IPS-18a (cell line): ENCODE measurements at regions not wholly inside any gene's neighbourhood (a gene's known extent, or its start where the extent isn't known, plus 50 kb on each side); places are given as distances from the start of the nearest gene placed in this dataset.

Source experiments
- H3K27ac ChIP-seq: one replicate; pipeline ENCODE4 v1.5.1; 2013; ENCODE audit warnings: low read length
- H3K27me3 ChIP-seq: one replicate; pipeline ENCODE4 v1.6.1; 2013; ENCODE audit warnings: mild to moderate bottlenecking, low read length; ENCODE audit not compliant: control insufficient read depth, insufficient read depth
- H3K36me3 ChIP-seq: one replicate; pipeline ENCODE4 v1.6.1; 2013; ENCODE audit warnings: low read depth, low read length; ENCODE audit not compliant: control insufficient read depth
- H3K4me1 ChIP-seq: one replicate; pipeline ENCODE4 v1.6.1; 2013; ENCODE audit warnings: low read depth, low read length; ENCODE audit not compliant: control insufficient read depth
- H3K4me3 ChIP-seq: one replicate; pipeline ENCODE4 v1.5.1; 2013; ENCODE audit warnings: low read length
- H3K9ac ChIP-seq: one replicate; pipeline ENCODE4 v1.6.1; 2013; ENCODE audit warnings: mild to moderate bottlenecking, low read length, moderate library complexity
- H3K9me3 ChIP-seq: one replicate; pipeline ENCODE4 v1.6.1; 2013; ENCODE audit warnings: low read depth, low read length; ENCODE audit not compliant: control insufficient read depth

DNA sequence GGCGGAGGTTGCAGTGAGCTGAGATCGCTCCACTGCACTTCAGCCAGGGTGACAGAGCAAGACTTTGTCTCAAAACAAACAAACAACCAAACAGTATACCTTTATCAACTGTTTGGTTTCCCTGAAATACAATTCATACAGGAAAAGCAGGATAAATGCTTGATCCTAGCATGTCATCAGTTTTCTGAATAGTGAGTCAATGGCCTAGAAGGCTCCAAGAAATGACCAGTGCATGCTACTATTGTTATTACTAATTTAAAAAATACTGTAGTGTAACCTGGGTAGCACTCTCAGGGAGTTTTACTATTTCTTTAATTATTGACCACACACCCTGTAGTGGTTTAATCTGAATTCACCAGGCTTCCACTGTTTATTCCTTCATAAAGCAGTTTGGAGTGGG is 101.0 kb upstream of the PTPN3 start:
- H3K27me3 ChIP-seq: no peaks in the 10 kb centered on the region
- H3K9ac ChIP-seq: no peak overlapping the region
- no peaks in the 10 kb centered on the region for H3K36me3 ChIP-seq
- H3K9me3 ChIP-seq: no peaks in the 10 kb centered on the region
- H3K27ac ChIP-seq: no peak overlapping the region
- H3K4me1 ChIP-seq: no peaks in the 10 kb centered on the region
- H3K4me3 ChIP-seq: no peak overlapping the region

DNA sequence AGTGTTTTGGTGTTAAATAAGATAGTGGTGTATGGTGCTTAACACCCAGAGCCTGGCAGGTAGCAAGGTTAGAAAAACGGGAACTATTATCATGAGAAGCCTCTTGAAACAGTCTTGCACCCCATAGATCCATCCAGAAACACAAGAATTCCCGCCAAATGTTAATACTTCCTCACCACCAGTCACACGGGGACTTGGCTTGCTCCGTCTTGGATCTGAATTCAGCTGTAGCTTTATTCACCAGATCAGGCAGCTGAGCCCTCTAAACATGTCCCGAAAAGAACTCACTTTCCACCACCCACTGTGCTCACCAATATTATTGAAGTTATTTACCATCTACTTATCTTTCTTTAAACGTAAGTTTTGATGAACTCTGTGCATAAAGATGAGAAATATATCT is 101.6 kb upstream of the PTPN3 start:
- no peaks in the 10 kb centered on the region for H3K4me1 ChIP-seq
- H3K4me3 ChIP-seq: no peak overlapping the region
- no peak overlapping the region for H3K9ac ChIP-seq
- H3K36me3 ChIP-seq: no peaks in the 10 kb centered on the region
- H3K27me3 ChIP-seq: no peaks in the 10 kb centered on the region
- no peak overlapping the region for H3K27ac ChIP-seq
- H3K9me3 ChIP-seq: no peaks in the 10 kb centered on the region

DNA sequence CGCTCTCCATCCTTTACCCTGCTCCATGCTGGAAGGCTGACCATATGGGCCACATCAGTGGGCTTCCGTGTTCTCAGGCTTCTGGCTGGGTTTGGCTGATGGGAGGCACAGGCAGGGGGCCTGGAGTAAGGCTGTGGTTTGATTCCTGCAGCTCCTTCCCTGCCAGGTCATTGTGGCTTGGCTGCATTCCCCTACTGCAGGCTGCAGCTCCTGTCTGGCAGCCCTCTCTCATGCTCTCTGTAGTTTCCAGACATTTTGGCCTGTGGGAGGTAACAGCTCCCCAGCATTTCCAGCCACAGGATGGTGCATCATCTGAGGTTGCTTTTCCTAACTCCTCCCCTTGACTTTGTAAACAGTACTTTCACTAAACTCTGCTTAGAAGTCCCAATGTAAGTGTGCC is 102.0 kb upstream of the PTPN3 start:
- H3K27ac ChIP-seq: no peak overlapping the region
- H3K4me3 ChIP-seq: no peak overlapping the region
- H3K9me3 ChIP-seq: no peaks in the 10 kb centered on the region
- no peaks in the 10 kb centered on the region for H3K36me3 ChIP-seq
- H3K4me1 ChIP-seq: no peaks in the 10 kb centered on the region
- no peaks in the 10 kb centered on the region for H3K27me3 ChIP-seq
- H3K9ac ChIP-seq: no peak overlapping the region

DNA sequence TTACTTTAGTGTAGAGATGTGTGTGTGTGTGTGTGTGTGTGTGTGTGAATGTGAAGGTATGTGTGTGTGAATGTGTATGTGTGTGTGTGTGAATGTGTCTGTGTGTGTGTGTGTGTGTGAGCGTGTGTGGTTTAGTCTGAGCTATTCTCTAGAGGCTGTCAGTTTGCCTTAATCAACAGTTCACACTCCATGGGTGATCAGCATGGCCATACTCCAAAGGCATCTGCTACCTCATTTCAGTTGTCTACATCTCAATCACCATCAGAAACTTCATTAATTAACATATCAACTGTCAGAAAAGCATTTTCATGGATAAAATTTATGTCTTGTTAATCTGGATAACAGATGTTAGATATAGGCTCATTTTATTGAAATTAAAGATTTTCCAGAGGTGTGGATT is 103.1 kb upstream of the PTPN3 start:
- Histone ChIP-seq H3K4me3 (no peak overlapping the region), H3K9me3 (no peaks in the 10 kb centered on the region), H3K27ac (no peak overlapping the region), H3K36me3 (no peaks in the 10 kb centered on the region), H3K9ac (no peak overlapping the region), H3K27me3 (no peaks in the 10 kb centered on the region), H3K4me1 (no peaks in the 10 kb centered on the region)

DNA sequence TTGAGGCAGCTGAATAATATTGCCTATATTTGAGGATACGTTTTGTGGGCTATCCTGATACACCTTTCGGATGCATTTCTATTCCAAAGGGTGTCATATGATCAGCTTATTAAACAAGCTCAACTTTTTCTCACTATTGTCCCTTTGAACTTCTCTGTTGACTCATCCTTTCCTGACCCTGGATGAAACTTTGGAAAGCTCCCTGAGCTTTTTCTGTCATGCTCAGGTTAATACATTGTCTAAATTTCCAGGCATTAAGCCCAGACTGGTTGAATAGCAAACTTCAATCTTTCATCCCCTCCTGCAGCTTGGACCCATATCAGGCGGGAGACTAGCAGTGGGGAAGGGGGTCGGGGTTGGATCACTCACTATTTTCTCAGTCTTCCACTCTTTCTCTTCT is 104.9 kb upstream of the PTPN3 start:
- Histone ChIP-seq H3K36me3 (no peaks in the 10 kb centered on the region), H3K4me1 (no peaks in the 10 kb centered on the region), H3K9me3 (no peaks in the 10 kb centered on the region), H3K4me3 (no peak overlapping the region), H3K27ac (no peak overlapping the region), H3K27me3 (no peaks in the 10 kb centered on the region), H3K9ac (no peak overlapping the region)

DNA sequence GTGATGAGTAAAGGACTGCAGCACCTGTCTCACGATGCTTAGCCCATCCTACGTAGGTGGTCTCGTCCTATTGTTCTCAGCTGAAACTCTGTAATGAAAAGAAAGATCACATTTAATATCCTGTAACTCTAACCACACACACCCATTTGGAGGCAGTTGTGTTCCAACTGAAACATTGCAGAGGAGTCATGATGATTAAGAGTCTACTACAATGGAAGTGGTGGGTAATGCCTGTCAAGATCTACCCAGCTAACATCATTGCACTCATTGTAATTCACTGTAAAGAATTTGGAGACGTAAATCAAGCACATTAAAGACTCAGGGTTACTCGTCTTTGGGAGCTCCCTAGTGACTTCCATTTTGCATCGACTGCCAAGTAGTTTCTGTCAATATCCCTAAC is 106.0 kb upstream of the PTPN3 start:
- Histone ChIP-seq H3K36me3 (no peaks in the 10 kb centered on the region), H3K9ac (no peak overlapping the region), H3K4me3 (no peak overlapping the region), H3K9me3 (no peaks in the 10 kb centered on the region), H3K4me1 (no peaks in the 10 kb centered on the region), H3K27ac (no peak overlapping the region), H3K27me3 (no peaks in the 10 kb centered on the region)

DNA sequence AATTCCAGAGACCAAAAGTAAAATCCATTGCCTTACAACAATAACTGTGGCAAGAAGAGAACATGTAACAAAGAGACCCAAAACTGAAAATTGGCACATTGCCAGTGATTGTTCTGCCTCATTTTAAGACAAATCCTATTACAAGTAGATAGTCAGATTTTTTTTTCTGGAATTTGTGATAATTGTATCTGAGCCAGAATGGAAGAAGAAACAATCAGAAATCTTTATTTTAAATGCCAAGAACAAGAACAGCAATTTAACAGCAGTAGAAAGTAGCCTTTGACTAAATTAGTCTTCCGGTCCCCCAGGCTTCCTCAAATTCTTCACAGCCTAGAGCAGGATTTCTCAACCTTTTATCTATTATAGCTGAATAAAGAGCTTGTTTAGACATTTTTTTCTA is 106.7 kb upstream of the PTPN3 start:
- no peaks in the 10 kb centered on the region for H3K9me3 ChIP-seq

DNA sequence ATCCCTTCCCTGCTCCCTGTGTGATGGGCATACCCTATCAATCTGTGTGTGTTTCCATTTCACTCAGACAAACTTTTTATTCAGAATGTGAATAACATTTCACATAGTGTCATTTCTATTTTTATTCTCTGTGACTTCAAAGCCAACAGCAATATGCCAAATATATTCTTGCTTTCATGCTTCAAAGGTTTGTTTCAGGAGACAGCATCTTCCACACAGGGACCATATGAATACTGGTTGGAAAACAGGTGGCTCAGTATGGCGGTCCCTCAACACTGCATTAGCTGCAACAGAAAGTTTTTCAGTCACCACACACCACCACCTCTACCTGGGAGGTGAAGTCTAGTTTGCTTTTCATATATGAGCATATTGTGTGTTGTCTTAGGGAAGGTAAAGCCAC is 111.0 kb upstream of the PTPN3 start:
- no peaks in the 10 kb centered on the region for H3K9me3 ChIP-seq
- no peak overlapping the region for H3K9ac ChIP-seq
- no peaks in the 10 kb centered on the region for H3K4me1 ChIP-seq
- H3K4me3 ChIP-seq: no peak overlapping the region
- H3K27me3 ChIP-seq: no peaks in the 10 kb centered on the region
- no peaks in the 10 kb centered on the region for H3K36me3 ChIP-seq
- no peak overlapping the region for H3K27ac ChIP-seq

More for the DNA sequence above, 106.7 kb upstream of the PTPN3 start:
- Histone ChIP-seq H3K36me3 (no peaks in the 10 kb centered on the region), H3K9ac (no peak overlapping the region), H3K27me3 (no peaks in the 10 kb centered on the region), H3K27ac (no peak overlapping the region), H3K4me1 (no peaks in the 10 kb centered on the region), H3K4me3 (no peak overlapping the region)

DNA sequence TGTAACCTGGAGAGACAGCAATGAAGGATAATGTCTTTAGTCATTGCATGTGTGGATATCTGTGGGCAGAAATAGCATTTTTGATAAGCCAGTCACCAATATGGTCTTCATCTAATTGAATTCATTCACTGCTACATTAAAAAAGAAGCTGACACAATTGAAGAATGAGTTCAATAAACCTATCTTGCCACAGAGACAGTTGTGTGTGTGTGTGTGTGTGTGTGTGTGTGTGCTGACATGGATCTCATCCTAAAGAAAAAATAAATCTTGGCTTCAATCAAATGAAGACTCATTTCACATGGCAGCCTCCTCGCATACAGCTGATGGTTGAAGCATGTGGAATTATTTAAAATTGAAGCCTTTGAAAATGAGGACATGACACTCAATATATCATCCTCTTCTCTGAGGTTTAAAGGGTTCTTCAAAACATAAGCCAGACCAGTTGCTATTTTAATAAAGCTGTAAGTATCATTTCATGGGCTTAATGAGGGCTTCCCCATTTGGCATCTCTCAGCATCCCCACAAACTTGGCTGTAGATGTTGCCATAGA is 118.5 kb upstream of the PTPN3 start:
- Histone ChIP-seq H3K4me3 (no peak overlapping the region), H3K9me3 (no peaks in the 10 kb centered on the region), H3K27ac (no peak overlapping the region), H3K27me3 (no peaks in the 10 kb centered on the region), H3K36me3 (no peaks in the 10 kb centered on the region), H3K9ac (no peak overlapping the region), H3K4me1 (no peaks in the 10 kb centered on the region)

DNA sequence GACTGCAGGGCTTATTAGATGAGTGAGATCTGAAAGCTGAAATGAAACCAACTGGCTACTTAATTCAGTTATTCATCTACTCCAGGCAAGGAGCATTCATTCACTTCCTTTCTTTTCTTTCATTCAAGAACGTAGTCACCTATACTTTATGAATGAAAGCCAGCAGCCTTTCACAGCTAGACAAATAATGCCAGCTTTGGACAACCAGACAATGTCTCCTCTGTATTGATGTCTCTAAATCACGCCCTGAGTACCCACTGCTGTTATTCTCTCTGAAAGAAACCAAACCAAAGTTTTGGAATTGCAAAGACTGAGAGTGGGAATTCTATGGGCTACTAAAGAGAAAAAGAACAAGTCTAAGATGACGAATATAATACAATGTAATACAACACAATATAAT is 121.2 kb upstream of the PTPN3 start:
- no peak overlapping the region for H3K4me3 ChIP-seq
- H3K36me3 ChIP-seq: no peaks in the 10 kb centered on the region
- no peaks in the 10 kb centered on the region for H3K27me3 ChIP-seq
- H3K27ac ChIP-seq: no peak overlapping the region
- no peaks in the 10 kb centered on the region for H3K4me1 ChIP-seq
- H3K9me3 ChIP-seq: no peaks in the 10 kb centered on the region
- H3K9ac ChIP-seq: no peak overlapping the region

DNA sequence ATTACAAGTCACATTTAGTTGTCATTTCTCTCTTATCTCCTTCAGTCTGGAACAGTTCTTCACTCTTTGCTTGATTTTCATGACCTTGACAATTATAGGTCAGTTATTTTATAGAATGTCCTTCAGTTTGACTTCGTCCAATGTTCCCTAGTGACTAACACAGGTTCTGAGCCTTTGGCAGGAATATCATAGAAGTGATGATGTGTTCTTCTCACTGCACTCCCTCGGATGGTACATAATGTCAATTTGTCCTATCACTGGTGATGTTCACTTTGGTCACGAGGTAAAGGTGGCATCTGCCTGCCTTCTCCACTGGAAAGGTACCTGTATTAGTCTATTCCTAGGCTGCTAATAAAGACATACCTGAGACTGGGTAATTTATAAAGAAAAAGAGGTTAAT is 126.0 kb upstream of the PTPN3 start:
- no peak overlapping the region for H3K27ac ChIP-seq
- no peaks in the 10 kb centered on the region for H3K4me1 ChIP-seq
- H3K9me3 ChIP-seq: no peaks in the 10 kb centered on the region
- H3K9ac ChIP-seq: no peak overlapping the region
- no peak overlapping the region for H3K4me3 ChIP-seq
- H3K36me3 ChIP-seq: no peaks in the 10 kb centered on the region
- H3K27me3 ChIP-seq: no peaks in the 10 kb centered on the region

DNA sequence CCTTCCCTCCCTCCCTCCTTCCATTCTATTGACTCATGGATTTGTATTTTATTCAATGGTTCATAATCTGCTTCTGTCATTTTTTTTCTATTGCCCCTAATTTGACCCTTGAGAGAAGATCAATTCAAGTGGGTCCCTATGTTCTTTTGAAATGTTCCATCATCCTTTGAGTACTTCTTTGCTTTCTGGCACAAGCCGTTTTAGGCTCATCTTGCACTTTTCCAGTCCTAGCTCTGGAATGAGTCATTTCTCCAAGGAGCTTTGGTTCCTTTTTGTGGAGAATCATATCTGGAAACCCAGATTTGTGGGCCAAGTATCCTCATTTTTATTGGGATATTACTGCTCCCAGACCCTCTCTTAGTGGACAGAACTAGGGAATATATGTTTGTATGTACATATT is 126.8 kb upstream of the PTPN3 start:
- Histone ChIP-seq H3K27me3 (no peaks in the 10 kb centered on the region), H3K9ac (no peak overlapping the region), H3K9me3 (no peaks in the 10 kb centered on the region), H3K4me1 (no peaks in the 10 kb centered on the region), H3K4me3 (no peak overlapping the region), H3K36me3 (no peaks in the 10 kb centered on the region), H3K27ac (no peak overlapping the region)
